Posterior cingulate gyrus (tissue), 11 donors: ENCODE measurements at regions not wholly inside any gene's neighbourhood (a gene's known extent, or its start where the extent isn't known, plus 50 kb on each side); places are given as distances from the start of the nearest gene placed in this dataset.

Experiments used
- DNase-seq, 10 donors: peaks; one replicate each; pipeline versions ENCODE4 v3.0.0 to v3.0.0-alpha.2; 2020 to 2021; ENCODE audit warnings: mixed read lengths in 3 of 10
- intact Hi-C: fragments of 100-400 bp; cut with DNase I; formaldehyde crosslinking; loops from one replicate; pipeline ENCODE4 v1.15.1; 2023

DNA sequence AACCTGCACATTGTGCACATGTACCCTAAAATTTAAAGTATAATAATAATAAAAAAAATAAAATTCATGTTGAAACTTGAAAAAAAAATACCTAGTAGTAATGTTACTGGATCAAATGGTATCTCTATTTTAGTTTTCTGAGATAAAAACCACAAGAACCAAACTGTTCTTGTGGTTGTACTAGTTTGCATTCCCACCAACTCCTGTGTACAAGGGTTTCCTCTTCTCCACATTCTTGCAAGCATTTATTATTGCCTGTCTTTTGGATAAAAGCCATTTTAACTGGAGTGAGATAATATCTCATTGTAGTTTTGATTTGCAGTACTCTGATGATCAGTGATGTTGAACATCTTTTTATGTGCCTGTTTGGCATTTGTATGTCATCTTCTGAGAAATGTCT lies 177.7 kb downstream of the KIF20B start:
- intact Hi-C loops, result no loop called here
- DNase-seq, result no peak

DNA sequence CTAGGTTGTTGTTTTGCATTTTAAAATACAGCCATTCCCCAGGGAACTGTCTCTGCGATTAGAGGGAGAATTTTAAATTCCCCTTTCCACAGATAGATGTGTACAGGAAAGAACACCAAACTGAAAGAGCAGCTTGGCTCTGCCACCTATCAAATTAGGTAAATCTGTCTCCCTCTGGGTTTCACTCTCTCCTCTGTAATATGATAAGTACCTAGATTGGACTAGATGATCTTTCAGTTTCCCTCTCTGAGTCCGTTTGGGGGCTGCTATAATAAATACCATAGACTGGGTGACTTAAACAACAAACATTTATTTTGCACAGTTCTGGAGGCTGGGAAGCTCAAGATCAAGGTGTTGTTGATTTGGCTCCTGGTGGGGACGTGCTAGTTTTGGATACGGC lies 186.0 kb downstream of the KIF20B start:
- DNase-seq, result no peak
- intact Hi-C loops, result no loop called here

DNA sequence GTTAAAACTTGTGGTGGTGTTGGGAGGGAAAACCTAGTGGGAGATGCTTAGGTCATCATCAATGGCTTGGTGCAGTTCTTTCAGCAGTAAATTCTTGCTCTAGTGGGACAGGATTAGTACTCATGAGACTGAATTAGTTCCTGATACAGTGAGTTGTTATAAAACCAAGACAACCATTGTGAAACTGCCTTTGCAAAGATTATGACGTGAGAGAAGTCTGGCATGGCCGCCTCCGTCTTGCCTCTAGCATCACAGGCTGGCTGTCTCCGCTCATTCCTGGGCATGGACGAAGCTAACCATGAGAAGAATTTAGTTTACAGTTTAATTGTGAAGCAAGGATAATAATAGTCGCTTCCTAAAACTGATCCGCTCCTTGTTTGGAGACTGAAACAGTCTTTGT lies 186.4 kb downstream of the KIF20B start:
- intact Hi-C loops, result no loop called here
- DNase-seq, result no peak

DNA sequence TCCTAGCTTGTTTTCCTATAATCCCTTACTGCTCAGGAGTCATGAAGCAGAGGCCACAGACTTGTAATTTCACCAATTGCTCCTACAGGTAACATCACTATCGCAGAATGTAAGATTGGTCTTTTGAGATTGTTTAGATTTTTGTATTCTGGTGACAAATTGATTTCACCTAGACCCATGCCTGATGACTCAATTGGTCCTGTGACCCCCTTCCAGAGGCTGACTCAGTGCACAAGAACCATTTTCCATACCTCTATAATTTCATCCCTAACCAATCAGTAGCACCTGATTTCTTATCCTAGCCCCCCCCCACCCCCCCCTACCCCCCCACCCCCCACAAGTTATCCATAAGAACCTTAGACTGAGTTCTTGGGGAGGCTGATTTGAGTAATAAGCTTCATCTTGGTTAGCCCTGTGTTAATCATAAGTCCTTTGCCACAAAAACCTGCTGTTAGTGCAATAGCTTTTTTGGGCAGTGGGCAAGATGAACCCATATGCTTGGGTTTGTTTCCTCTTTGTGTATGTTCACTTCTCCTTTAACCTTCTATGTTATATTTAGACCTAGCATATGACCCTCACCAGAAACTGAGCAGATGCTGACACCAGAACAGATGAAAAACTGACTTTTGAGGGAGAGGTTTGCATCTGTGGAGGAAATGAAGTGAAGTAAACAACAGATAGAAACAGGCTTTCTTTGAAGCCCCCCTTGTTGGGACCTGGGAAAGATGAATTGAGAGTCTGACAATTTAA lies 187.1 kb downstream of the KIF20B start:
- DNase-seq, result no peak
- intact Hi-C loops, result no loop called here

DNA sequence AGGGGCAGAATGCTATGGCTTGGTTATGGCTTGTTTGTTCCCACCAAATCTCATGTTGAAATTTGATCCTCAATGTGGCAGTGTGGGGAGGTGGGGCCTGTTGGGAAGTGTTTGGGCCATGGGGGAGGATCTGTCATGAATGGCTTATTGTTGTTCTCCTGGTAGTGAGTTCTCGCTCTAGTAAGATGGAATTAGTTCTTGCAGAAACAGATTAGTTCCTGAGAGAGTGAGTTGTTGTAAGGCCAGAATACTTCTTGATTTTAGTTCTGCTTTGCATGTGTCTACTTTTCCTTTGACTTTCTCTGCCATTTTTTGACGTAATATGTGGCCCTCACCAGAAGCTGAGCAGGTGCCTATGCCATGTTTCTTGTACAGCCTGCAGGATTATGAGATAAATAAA lies 188.2 kb downstream of the KIF20B start:
- intact Hi-C loops, result no loop called here
- DNase-seq, result no peak

DNA sequence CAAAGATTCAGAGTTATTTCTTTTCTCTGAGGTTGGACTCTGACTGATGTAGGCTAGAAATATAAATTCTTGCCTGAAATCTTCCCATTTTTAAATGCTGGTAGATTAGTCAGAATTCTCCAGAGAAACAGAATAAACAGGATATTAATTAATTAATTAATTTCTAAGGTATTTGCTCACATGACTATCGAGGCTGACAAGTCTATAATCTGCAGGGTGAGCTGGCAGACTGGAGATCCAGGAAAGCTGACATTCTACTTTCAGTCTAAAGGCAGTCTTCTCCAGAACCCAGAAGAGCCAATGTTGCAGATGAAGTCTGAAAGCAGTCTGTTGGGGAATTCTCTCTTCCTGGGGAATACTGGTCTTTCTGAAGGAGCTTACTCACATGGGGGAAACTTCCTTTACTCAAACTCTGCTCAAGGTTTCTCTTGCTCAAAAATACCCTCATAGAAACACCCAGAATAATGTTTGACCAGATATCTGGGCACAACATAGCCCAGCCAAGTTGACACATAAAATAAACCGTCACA lies 189.7 kb downstream of the KIF20B start:
- no peak for DNase-seq
- intact Hi-C loops, result no loop called here

DNA sequence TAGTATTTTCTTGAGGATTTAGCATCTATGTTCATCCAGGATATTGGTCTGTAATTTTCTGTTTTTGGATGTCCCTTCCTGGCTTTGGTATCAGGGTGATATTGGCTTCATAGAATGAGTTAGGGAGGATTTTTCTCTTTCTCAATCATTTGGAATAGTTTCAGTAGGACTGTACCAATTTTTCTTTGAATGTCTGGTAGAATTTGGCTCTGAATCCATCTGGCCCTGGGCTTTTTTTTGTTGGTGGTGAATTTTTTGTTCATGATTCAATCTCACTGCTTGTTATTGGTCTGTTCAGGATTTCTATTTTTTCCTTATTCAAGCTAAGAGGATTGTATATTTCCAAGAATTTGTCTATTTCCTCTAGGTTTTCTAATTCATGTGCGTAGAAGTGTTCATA lies 192.7 kb downstream of the KIF20B start:
- intact Hi-C loops, result no loop called here

DNA sequence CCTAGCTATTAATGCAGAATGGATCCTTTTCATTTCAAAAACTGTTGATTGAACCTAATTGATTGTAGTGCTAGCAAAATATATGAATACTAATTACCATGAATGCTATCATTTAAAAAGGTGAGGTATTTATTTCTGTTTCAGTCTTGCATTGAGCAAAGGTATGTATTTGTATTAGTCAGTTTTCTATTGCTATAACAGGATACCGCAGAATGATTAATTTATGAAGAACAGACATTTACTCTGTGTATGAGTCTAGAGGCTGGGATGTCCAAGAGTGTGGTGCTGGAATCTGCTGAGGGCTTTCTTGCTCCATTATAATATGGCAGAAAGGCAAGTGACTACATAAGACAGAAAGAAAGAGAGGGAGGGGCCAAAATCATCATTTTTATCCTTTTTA lies 199.2 kb downstream of the KIF20B start:
- no peak for DNase-seq

More for the DNA sequence above, 192.7 kb downstream of the KIF20B start:
- no peak for DNase-seq

DNA sequence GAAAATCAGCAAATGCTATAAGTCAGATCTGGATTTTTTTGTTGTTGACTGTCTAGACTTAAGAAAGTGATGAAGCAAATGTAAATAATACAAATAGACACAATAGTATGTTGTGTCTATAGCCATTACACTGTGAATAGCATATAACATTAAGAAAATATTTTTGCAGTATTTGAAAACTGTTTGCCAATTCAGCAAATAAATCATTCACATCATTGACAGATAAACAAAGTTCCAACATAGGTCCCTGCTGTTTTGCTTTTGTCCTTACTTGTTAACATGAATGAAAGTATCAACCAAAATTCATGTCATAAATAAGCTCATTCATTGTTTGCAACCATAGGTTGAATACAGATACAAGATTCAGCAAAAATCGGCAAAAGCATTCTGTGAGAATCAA lies 200.5 kb downstream of the KIF20B start:
- intact Hi-C loops, result no loop called here

More for the DNA sequence above, 199.2 kb downstream of the KIF20B start:
- intact Hi-C loops, result no loop called here

DNA sequence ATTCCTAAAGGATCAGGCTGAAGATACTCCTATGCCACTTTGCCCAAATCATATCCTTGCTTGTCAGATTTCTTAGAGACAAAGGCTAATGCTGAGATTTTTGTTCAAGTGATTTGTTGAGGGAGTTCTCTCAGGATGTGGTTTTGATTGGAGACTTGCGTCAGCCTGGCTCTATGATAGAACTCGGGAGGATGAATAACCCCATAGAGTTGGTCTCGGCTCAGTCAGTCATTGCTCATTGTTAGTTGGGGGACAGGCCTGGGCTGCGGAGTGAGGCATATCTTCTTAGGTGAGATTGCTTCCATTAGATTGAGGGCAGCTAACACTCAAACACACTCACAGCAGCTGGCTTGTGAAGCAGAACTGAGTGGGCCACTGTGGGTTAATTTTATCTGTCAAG lies 203.4 kb downstream of the KIF20B start:
- no peak for DNase-seq
- intact Hi-C loops, result no loop called here

More for the DNA sequence above, 200.5 kb downstream of the KIF20B start:
- no peak for DNase-seq

DNA sequence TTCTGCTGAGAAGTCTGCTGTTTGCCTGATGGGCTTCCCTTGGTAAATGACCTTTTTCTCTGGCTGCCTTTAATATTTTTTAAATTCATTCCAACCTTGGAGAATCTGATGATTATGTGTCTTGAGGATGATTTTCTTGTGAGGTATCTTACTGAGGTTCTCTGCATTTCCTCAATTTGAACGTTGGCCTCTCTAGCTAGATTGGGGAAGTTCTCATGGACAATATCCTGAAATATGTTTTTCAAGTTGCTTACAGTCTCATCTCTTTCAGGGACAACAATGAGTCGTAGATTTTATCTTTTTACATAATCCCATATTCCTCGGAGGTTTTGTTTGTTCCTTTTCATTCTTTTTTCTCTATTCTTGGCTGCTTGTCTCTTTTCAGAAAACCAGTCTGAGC lies 208.4 kb downstream of the KIF20B start:
- intact Hi-C loops, result no loop called here
- DNase-seq, result no peak

DNA sequence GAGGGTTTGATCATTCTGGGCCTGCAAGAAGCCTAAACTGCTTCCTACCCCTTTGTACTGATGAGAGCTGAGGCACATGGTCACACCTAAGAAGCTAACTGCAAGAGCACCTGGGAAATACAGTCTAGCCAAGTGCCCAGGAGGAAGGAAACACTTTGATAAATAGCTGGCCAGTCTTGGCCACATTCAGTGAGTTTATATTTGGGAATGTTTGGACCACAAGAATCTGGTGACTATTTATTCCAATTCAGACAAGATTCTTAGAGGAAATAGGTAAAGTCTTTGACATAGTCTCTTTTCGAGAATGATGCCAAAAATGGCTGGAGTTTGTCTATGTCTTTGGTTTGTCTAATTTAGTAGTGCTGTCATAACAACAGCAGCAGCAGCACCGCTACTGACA lies 213.6 kb downstream of the KIF20B start:
- DNase-seq, result no peak
- intact Hi-C loops, result no loop called here

DNA sequence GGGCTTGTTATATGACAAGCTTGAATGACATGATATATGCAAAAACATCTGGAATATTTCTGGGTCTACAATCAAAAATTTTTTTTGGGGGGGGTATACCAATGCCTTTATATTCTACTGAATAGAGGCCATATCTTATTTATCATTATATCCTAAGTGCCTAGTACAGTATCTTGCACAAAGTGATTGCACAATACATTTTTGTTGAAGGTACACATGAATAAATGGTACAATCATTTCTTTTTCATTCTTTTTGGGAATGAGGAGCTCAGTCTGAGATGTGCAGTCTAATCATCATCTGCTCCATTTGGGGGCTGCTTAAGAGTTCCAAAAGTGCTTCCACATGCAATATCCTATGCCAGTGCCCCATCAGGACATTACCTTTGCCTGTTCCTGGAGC lies 214.6 kb downstream of the KIF20B start:
- DNase-seq, result no peak
- intact Hi-C loops, result no loop called here

DNA sequence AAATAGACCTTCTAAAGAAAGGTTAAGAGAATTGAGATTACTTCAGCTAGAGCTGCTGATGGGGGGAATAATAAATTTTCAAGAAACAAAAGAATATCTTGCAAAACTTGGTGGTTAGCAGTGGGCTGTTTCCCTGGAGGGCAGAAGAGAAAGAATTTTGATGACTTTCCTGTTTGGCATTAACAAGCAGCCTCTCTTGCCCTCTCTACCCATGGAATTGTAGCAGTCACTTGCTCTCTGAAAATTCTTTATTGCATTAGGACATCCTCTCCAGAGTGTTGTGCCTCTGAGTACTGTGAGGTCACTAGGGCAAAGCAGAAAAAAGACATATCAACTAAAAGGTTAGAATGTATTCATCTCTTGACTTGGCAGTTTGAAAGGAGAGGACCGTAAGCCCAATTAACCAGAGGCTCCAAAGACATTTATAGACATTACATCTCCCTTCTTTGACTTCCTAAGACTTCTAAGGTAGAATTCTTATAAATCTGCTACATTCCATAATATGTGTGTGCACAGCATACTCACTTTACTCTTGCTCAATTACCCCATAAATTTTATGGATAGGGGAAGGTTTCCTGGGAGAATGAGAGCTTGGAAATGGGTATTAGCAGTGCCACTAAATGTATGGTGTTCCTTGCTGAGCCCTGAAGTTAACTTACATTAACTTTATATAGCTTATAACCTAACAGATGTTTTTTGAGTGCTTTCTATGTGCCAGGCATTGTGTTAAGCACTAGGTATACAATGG lies 215.3 kb downstream of the KIF20B start:
- DNase-seq, result no peak
- intact Hi-C loops, result no loop called here

DNA sequence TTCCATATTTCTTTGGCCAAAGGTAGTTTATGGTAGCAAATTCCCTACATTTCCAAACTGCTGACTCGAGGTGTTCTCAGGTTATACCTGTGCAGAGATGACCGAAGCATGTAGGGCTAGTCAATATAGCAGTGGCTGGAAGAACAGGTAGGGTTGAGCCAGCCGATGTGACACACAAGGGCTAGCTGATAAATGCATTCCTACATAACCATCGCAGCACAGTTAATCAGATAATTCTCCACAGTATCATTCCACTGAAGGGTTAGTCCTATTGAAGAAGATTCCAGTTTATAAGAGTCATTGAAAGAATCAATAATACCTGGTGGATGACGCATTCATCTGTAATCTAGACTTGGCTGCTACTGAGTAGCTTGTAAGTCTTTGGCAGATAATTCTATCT lies 220.0 kb downstream of the KIF20B start:
- DNase-seq, result no peak

DNA sequence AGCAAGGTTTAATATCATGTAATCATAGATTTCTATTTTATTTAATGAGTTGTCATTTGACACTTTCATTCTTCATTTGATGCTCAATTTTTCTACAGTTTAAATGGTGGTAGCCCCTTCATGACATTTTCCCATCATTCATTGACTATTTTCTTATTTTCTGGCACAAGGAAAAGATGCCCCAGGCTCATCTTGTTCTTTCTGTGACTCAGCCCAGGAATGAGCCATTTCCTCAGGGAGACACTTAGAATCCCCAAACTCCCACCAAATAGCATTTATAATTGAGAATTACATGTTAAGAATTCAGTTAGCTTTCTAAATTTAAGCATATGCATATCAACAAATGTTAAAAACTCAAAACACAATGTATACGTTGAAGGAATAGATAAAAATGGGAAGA lies 222.3 kb downstream of the KIF20B start:
- intact Hi-C loops, result no loop called here
- DNase-seq, result no peak

More for the DNA sequence above, 220.0 kb downstream of the KIF20B start:
- intact Hi-C loops, result no loop called here

DNA sequence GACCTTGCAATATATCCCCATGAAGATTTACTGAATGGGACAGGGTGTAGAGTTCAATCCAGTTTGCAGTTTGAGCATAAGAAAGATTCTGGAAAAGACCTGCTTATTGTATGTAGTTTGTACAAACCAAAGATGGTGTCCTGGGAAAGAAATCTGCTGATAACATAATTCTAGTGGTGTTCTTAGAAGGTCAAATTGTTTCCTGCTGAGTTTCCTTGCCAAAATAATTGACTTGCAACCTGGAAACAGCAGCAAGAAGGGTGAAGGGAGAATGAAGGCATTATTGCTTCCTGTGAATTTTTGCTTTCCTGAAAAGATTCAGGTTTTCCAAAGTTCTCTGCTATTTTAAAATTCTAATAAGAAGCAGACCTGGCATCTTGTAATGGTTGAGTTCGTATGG lies 222.9 kb downstream of the KIF20B start:
- intact Hi-C loops, result no loop called here
- no peak for DNase-seq

DNA sequence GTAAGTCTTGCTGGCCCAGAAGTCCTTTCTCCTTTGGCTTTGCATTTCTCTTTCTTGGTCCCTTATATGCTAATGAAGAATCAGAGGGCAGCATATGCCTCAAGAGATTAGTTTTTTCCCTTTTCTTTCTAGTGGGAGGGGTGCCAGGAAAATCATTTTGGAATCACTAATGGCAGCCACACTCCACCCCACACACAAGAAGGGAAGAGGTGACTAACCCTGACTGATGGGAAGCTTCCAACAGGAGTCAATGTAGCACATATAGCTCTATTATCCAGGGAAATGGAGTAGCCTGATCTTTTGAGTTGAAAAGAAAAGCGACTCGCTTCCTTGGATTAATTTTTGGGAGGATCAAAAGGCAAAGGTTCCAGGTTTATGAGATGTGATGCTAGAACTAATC lies 225.3 kb downstream of the KIF20B start:
- intact Hi-C loops, result no loop called here
- no peak for DNase-seq

DNA sequence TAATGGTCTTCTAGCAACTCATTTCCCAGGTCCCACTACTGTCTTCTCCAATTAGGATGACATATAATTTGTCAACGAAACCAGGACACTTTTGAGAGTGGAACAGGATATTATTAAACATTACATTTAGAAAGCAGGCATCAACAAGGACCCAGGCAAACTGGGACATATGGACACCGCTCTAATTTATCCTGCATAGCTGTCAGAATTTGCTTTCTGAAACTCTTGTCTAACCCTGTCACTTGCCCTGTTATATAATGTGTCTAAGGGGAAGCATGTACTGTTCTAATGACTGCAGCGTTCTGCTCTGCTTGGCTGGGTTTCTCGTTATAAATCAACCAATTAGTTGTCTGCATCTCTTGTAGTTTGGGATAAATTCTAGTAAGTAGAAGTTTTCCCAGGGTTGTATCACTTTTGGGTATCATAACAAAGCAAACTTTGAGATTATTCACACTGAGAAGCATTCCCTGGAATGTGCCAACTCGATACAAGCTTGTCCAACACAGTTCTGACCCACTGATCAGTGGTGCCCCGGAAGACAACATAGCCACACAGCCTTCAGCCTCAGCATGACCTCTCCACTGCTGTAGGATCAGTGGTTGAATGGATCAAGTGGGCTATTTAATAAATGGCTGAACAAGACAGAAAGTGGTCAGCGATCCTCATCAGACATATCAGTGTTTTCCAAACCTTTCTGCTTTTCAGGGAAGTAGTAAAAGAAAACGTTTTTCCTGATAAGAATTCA lies 228.1 kb downstream of the KIF20B start:
- intact Hi-C loops, result no loop called here
- DNase-seq, result no peak

DNA sequence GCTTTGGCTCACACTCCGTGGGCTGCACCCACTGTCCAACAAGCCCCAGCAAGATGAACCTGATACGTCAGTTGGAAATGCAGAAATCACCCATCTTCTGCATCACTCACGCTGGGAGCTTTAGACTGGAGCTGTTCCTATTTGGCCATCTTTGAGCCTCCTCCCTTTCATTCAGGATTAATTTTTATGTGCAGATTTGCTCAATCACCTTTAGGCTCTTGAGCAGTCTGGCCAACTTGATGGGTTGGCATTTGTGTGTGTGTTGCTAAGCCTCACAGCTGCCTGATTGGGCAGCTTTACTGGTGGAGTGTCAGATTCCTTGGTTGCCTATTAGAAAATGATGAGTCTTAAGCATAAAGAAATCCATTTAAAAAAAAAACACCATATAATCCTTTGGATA lies 236.1 kb downstream of the KIF20B start:
- no peak for DNase-seq
- intact Hi-C loops, result no loop called here

DNA sequence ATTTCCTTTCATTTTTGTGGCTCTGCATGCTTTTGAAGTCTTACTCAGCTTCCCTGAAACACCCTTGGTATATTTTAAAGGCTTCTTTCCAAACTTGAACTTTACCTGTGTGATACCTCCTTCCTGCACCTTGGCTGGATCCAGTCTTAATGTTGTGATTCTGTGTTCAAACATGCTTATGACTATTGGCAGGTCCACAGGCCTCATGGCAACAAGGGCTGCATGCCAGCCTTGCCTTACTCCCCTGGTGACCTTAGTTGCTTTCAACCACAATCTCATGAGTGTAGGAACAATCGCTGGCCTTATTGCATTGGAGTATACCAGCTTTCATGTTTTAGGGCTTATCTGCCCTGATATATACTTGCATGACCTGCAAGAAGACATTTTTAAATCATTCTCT lies 238.7 kb downstream of the KIF20B start:
- DNase-seq, result no peak
- intact Hi-C loops, result no loop called here
